HG02759 (cell line): ENCODE measurements at regions not wholly inside any gene's neighbourhood (a gene's known extent, or its start where the extent isn't known, plus 50 kb on each side); places are given as distances from the start of the nearest gene placed in this dataset.

Source experiments
- ATAC-seq: cut with Tn5 transposase; IDR thresholded peaks from one replicate; pipeline ENCODE4 v1.9.1; 2021; ENCODE audit warnings: mild to moderate bottlenecking, moderate library complexity; ENCODE audit not compliant: unreplicated experiment

DNA sequence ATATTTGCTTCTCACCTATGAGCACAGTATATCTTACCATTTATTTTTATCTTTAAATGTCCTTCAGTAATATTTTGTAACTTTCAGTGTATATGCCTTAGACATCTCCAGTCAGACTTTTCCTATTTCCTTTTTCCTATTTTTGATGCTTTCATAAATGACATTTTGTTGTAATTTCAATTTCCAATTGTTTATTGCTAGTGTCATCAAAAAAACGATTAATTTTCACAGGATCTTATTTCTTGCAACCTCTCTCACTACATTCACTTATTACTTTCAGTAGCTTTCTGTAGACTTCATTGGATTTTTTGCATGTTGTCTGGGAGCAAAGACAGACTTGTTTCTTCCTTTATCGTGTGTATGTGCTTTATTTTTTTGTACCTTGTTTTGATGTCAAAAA lies 602.4 kb downstream of the AJAP1 start:
- ATAC-seq, result no peak

DNA sequence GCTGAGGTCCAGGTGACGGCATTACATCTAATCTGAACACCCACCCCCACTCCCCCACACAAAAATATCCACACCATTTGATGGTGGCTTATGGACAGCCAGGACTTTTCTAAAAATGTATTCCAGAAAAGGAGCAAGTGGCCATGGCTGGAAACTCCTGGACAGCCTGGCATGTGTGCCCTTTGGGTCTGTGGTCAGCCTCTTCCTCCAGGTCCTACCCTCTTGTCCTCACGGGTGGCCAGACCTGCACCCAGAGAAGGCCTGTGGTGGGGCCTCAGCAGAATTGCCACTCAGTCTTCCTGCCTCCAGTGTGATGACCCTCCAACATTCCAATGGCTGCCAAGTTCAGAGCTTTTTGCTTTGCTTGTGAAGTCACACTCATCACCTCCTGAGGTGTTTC lies 600.6 kb downstream of the AJAP1 start:
- ATAC-seq, result no peak

DNA sequence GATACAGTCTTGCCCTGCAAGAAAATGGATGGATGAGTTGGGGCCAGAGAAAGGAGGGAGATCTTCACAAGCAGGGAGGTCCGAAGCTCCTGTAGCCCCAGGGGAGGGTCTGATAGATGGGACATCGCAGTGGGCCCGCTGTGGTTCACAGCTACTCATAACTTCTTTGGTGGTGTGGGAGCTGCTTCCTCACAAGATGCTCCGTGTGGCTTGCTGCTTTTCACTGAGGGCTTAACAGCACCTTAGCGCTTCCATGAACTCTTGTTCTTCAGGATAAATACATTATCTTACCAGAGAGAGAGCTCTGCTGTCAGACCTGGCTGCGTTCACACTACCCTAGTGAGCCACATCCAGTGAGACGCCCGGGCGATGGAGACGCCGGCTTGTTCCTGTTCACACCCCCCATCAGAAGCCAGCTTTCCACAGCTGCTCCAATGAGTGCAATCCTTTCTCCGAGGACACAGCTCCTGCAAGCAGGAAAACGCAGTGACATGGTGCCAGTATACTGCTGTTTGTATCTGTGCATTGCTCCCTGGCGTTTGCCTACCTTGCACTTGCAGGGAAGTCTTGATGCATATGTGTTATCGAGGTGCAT lies 599.8 kb downstream of the AJAP1 start:
- no peak for ATAC-seq

DNA sequence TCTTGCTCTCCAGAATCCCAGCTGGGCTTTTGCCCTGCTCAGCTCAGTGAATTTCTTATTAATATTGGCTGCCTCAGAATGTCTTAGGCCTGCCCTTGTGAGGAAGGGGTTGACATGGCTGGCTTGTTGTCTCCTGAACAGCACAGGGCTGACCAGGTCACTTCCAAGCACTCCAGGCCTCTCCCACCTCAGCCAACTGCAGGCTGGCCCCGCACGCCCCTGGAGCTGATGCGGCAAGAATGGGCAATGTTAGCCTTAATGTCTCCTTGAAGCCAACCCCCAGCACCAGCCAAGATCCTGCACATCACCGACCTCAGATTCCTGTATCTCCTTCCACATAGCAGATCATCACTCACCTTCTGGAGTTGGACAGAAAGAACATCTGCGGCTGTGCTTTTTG lies 598.6 kb downstream of the AJAP1 start:
- no peak for ATAC-seq

DNA sequence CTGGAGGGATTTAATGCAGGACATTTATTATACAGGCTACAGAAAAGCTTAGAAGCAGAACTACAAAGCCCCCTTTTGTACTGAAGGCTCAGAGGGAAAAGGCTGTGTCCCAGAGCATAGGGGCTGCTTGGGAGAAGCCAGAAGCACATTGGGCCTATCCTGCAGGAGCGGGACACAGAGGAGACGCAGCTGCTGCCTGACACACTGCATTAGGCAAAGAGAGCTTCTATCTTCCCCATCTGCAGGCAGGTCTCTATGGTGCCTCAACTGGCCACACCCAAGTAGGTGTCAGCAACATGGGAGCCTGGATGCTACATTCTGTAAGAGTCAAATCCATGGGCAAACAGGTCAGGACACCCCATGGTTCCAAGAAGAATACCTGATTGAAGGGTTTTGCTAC lies 595.9 kb downstream of the AJAP1 start:
- no peak for ATAC-seq

DNA sequence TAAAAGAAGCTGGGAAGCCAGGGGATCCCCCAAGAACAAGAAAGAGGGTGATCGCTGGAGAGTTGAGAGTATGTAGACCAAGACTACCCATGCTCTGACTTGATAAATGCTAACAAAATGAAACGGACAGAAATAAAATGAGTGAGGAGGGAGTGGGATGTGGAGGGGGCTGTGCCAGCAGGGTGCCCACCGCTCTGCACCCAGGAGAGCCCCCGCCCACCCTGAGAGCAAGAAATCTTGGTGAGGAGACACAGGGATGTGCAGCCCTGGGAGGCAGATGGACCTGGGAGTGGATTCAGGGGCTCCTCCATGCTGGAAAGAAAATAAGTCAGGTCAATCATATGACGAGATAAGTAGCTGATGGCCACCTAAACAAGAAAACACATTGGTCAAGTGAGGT lies 590.9 kb downstream of the AJAP1 start:
- no peak for ATAC-seq

DNA sequence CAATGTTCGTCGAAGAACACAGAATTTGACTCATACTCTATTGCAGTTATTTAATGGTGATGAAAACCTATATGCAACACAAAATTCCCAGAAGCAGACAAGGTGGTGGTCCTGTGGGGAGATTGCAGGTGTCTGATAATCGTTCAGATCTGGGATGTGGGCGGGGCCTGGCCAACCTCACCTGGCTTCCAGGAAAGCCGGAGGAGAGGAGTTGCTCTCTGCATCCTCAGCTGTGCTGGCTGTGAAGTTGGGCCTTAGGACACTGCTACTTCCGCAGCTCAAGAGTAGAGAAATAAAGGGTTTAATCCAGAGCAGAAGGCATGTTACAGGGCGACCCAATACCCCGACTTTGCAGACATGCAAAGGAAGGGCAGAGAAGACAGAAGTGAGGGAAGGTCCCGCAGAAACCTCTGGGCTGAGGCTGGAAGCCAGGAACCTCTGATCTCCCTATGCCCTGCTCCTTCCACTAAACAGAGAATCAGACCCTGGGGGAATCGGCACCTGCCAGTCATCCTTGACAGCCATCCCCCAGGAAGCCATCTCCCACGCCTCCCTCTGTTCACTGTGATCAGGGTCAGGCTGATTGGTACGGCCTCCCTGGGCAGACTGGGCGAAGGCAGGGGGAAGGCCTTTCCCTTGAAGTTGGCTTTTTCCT lies 590.3 kb downstream of the AJAP1 start:
- ATAC-seq, result no peak

DNA sequence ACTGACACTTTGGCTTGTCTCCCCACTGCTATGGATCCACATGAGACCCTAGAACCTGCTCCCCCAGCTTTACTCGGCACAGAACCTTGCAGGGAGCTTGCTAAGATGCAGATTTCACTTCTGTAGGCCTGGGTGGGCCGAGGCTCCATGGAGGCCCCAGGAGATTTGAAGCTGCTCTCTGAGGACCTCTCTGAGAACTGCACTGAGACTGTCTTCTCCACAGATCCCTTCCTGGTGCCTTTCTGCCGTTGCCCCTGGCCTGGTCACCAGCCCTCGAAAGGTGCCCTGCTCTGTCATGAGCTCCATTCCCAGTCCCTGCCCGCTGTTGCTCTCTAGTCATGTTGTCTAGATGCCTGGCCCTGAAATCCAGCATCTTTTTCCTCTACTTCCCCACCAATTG lies 588.4 kb downstream of the AJAP1 start:
- ATAC-seq, result no peak

DNA sequence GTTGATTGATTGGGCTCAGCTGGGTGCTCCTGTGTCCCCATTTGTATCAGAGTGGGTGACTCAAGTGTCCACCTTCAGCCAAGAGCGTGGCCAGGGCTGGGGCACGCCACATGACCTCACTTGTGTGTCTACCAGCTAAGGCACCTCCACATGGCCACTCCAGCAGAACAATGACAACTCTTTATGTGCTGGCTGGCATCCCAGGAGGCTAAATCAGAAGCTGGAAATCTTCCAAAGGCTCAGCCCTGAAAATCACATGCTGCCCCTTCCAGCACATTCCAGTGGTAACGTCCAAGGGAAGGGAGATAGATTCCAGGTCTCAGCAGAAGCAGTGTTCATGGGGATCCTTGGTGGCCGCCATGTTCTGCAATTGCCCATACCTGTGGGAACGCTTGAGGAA lies 585.5 kb downstream of the AJAP1 start:
- no peak for ATAC-seq

DNA sequence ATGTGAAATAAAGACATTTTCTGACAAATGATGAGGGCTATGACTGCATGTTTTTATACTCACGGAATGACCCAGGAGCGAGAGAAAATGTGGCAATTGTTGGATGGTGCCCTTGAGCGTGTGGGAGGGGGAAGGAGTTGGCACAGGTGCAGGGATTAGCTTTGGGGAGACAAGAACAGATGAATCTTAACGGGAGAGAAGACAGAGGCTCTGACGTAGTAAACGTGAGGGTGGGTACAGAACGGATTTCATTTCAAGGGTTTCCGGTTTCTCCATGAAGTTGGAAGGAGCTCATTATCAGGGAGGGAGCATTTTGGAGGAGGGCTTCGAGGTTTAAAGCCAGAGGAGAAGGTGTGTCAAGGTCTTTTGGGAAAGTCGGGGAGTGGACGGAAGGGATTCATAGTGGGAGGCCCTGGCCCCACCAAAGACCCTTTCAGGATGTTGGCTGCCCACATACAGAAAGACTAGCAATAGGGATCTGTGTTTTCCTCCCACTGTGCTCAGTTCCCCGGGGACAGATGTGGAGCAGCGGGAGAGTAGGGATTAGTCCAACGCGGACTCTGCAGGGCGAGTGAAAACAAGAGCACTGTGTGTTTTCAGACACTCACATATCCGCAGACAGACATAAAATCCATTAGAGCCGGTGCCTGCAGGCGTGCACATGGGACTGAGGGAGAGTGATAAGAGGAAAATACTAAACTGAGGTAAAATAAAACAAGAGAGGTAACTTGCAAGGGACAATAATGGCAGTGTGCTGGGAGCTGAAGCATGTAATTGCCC lies 584.1 kb downstream of the AJAP1 start:
- ATAC-seq, result no peak

DNA sequence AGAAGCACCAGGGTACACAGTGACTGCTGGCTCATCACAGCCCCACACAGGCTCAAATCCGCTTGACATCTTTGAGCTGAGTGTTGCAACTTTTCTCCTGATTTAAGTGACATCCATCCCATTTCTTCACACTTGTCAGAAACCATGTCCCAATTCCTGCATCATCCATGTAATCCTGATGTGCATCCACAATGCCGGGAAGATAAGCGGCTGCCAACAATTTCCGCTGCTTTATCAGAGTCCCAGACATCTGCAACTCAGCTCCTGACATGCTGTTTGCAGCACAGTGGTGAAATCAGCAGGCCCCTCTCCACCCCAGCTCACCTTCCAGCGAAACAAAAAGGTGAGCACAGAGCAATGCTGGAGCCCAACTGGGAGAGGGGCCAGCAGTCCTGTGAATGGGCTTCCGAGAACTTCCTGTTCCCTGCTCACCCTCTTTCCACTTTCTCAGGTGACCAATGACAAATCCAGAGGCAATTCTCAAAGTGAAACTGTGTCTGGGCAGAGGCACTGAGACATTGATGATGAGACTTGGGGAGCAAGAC lies 581.0 kb downstream of the AJAP1 start:
- no peak for ATAC-seq

DNA sequence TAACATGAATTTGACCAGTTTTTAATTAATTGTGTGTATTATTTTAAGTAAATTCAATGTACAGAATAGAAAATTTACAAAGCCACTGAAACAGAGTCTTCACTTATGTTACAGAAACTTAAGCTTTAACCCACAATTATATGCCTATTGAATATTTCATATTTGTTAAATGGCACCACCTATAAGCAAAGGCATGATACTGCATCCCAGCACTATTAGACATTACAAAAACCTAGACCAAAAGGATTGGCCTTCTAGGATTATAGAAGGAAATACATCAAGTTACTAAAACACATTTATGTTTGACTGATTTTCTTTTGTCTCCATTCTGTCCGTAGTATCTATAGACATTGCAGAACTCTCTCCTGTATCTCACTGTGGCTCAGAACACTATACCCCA lies 578.1 kb downstream of the AJAP1 start:
- no peak for ATAC-seq

DNA sequence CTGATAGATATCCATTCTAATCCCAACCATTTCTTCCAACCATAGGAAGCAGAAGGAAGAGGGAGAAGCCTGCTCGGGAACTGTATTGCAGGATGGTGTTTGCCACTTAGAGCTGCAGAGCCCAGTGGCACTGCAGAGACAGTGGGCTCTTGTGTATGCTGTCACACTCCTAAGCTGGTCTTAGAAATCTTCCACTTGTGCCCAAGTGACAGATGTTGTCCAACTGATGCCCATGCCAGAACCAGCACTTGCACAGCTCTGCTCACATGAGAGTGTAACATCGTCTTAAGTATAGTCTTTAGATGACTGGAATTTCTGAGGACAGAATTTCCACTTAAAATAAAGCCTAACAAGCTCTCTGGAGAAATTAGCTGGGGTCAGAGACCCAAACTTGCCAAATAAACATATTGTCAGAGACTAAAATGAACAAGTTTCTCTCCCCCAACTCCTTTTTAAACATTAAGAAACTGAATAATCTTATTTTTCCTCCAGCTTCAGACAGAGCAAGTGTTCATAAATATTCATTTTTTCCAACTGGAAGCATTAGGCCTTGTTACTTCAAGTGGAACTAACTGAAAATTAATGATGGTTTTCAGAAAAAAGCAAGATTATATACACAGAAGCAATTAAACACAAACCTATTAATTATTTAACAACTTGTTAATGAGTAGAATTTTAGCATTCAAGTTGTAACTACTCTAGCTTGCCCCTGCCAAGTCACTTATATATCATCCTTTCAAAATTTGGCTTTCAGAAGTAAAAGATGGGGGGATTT lies 577.3 kb downstream of the AJAP1 start:
- ATAC-seq, result no peak

DNA sequence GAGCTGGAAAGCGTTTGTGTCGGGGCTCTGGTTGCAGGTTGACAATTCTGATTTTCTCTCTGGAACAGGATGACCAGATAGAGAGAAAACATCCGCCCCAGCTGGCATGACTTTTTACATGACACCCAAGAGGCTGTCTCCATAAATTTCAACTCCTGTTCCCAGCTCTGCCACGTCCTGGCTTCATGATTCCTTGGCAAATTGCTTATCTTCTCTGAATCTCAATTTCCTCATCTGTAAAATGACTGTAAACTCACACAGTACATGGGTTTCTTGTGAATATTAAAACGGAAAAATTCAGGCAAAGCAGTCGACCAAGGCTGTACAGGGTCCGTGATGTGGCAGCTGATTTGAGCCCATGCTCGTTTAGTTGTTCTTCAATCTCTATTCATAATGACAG lies 572.7 kb downstream of the AJAP1 start:
- no peak for ATAC-seq

DNA sequence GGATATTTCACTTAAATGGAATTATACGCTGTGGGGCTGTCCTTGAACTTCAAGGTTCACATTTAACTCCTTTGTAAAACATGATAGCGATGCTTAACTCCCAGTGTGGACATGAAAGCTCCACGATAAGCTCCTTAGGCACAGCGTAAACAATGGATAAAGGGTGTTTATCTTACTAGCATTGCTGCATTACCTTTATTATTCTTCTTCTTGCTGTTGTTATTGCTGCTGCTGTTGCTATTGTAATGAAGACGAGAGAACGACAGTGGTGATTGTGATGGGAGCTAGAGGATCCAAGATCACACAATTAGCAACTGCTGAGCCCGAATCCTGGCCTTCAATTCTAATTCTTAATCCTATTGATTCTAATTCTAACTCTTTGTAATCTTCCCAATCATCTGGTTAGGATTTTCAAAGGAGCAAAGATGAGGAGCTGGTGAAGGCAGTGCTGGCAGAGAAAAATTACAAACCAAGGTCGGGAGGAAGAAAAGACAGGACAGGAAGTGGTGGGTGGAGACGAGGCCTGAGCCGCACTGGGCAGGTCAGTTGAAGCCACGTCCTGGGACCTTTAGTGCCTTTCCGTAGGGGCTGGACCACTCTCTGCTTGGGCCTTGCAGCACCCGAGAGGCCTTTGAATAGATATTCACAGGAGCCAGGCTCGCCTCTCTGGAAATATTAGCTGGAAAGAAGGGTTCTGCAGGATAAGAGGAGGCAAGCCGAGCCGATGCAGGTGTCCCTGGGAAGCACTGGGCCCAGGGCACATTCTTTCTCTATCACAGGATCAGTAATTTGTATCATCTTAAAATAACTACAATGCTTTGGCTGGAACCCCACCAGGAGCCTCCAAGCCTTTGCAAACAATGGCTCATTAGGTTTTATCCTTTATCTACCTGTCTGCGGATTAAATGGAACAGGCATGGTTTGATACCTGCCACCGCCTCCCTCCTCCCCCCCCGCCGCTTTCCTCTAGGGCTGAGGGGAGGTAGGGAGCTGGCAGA lies 571.6 kb downstream of the AJAP1 start:
- no peak for ATAC-seq

DNA sequence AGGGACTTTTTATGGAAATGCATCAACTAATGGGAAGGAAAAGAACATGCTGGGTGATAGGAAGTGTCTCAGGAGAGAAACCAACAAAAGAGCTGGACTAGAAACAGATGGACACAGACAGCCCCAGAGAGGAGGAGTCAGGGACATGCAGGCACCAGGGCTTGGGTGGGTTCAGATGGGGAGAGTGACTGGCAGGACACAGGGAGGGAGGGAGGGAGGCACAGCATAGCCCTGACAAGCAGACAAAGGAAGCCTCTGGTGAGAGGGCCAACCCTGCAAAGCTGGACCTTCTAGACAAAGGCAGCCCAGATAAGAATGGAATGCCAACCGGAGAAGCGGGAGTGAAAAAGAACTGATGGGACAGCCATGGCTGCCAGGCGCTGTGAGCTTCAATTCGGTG lies 568.8 kb downstream of the AJAP1 start:
- ATAC-seq, result no peak

DNA sequence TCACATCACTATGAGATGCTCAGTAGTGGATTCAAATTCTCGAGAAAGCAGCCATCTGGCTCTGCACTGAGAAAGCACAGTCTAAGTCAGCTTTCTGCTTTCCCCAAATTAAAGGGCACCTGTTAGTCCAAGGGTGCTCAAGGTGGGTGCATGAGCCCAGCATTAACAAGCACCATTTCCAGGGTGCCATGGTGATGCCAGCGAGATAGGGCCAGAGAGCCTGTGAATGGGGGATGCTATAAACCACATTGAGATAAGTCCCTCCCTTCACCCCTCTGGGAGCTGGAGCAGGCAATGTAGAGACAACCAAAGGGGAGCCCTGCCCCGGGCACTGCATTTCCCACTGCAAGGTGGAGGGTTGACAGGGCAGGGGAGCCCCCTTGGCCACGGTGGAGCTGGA lies 568.2 kb downstream of the AJAP1 start:
- ATAC-seq, result no peak

DNA sequence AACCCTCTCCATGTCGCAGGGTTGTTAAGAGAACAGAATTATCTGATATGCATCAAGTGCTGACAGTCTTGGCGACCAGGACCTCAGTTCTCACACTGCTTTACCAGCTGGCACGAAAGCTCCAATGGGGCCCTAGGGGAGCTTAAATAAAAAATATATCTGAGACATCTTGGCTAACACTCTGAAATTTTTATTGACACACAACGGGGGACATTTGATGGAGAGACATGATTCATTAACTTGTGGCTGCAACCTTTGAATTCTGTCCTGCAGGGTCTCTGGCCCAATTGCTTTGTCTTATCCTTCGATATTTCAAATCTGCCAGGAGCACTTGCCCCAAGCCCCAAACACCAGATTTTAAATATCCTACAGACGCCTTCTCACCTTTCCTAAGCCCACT lies 567.0 kb downstream of the AJAP1 start:
- ATAC-seq, result no peak

DNA sequence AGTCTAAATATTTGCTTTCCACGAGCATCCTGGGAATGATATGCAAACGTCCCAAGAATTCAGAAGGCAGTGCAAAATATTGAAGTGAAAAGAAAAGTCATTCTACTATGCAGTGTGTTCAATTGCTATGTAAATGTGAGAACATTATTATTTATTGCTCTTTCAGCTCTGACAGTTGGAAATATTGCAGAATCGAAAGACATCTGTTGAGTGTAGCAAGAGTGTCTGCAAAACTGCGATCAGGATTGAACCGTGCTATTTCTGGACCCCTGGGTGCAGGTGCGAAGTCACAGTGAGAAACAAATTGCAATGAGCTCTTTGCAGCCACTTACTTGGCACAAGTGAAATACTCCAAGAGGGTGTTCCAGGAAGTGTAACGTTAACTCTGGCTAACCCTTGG lies 566.4 kb downstream of the AJAP1 start:
- no peak for ATAC-seq

DNA sequence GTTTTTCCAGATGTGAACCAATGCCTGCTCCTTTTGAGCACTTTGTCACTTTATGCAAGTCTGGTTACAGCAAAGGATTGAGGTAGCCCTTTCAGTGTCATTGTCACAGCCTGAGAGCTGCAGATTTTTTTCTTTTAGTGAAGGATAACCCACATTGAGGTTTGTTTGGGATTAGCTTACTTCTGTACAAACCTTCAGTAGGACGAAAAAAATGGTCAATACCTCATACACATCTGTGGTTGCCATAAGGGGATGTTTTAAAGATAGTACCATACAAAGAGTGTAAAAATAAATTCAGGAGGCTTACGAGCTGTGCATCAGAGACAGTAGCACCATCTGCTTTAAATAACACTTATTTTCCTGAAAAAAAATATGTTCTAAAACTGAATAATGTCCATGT lies 566.0 kb downstream of the AJAP1 start:
- no peak for ATAC-seq
